H9 (cell line): ENCODE measurements at regions not wholly inside any gene's neighbourhood (a gene's known extent, or its start where the extent isn't known, plus 50 kb on each side); places are given as distances from the start of the nearest gene placed in this dataset.

Experiments
- DNase-seq: peaks from one replicate; pipeline ENCODE4 v3.0.0-alpha.2; 2017
- H2AFZ ChIP-seq: one replicate; pipeline ENCODE4 v1.6.1; 2013; ENCODE audit warnings: mild to moderate bottlenecking, low read length, control low read depth, moderate library complexity
- H2AK5ac ChIP-seq: 2 replicates; pipeline ENCODE4 v1.6.1; 2013; ENCODE audit warnings: low read length, control low read depth, mixed read lengths; ENCODE audit not compliant: insufficient read length
- H2BK120ac ChIP-seq: one replicate; pipeline ENCODE4 v1.6.1; 2013; ENCODE audit warnings: low read depth, mild to moderate bottlenecking, low read length, control low read depth, inconsistent platforms; ENCODE audit not compliant: poor library complexity, severe bottlenecking
- H2BK12ac ChIP-seq: 2 replicates; pipeline ENCODE4 v1.6.1; 2013; ENCODE audit warnings: low read length, control low read depth, mixed read lengths, low read depth; ENCODE audit not compliant: insufficient read length
- H2BK15ac ChIP-seq: 2 replicates; pipeline ENCODE4 v1.6.1; 2013; ENCODE audit warnings: low read depth, low read length, control low read depth
- H2BK20ac ChIP-seq: one replicate; pipeline ENCODE4 v1.6.1; 2013; ENCODE audit warnings: low read depth, mild to moderate bottlenecking, low read length, control low read depth, inconsistent platforms; ENCODE audit not compliant: poor library complexity, severe bottlenecking
- H2BK5ac ChIP-seq: 2 replicates; pipeline ENCODE4 v1.6.1; 2013; ENCODE audit warnings: low read length, control low read depth, mixed read lengths; ENCODE audit not compliant: insufficient read length
- H3K14ac ChIP-seq: 2 replicates; pipeline ENCODE4 v1.6.1; 2013; ENCODE audit warnings: low read length, control low read depth; ENCODE audit not compliant: insufficient read depth
- H3K18ac ChIP-seq: 2 replicates; pipeline ENCODE4 v1.6.1; 2013; ENCODE audit warnings: low read depth, mild to moderate bottlenecking, mixed read lengths, low read length, control low read depth; ENCODE audit not compliant: insufficient read length
- H3K23ac ChIP-seq: 2 replicates; pipeline ENCODE4 v1.6.1; 2013; ENCODE audit warnings: low read length, control low read depth, mixed read lengths, low read depth; ENCODE audit not compliant: insufficient read length
- H3K23me2 ChIP-seq: 2 replicates; pipeline ENCODE4 v1.6.1; 2013; ENCODE audit warnings: low read depth, mild to moderate bottlenecking, mixed read lengths, low read length, control low read depth; ENCODE audit not compliant: insufficient read length, poor library complexity, severe bottlenecking
- H3K27ac ChIP-seq: 2 replicates; pipeline ENCODE4 v1.5.1; 2013; ENCODE audit warnings: low read length, control low read depth, mixed read lengths, low read depth; ENCODE audit not compliant: insufficient read length
- H3K27me3 ChIP-seq: 2 replicates; pipeline ENCODE4 v1.6.1; 2013; ENCODE audit warnings: low read length, control low read depth, inconsistent platforms; ENCODE audit not compliant: insufficient read depth
- H3K4ac ChIP-seq: 2 replicates; pipeline ENCODE4 v1.6.1; 2013; ENCODE audit warnings: low read depth, mild to moderate bottlenecking, control low read depth, inconsistent platforms, low read length, moderate library complexity
- H3K4me1 ChIP-seq: 2 replicates; pipeline ENCODE4 v1.6.1; 2013; ENCODE audit warnings: low read length, control low read depth, inconsistent platforms; ENCODE audit not compliant: insufficient read depth
- H3K4me2 ChIP-seq: 2 replicates; pipeline ENCODE4 v1.6.1; 2013; ENCODE audit warnings: low read length, control low read depth, mixed read lengths; ENCODE audit not compliant: insufficient read length, insufficient read depth
- H3K56ac ChIP-seq: 2 replicates; pipeline ENCODE4 v1.6.1; 2013; ENCODE audit warnings: low read depth, mild to moderate bottlenecking, mixed read lengths, low read length, control low read depth; ENCODE audit not compliant: insufficient read length
- H3K79me1 ChIP-seq: 2 replicates; pipeline ENCODE4 v1.6.1; 2013; ENCODE audit warnings: low read depth, mild to moderate bottlenecking, moderate library complexity, low read length, control low read depth, inconsistent platforms; ENCODE audit not compliant: insufficient read depth, poor library complexity, severe bottlenecking
- H3K79me2 ChIP-seq: 2 replicates; pipeline ENCODE4 v1.6.1; 2013; ENCODE audit warnings: low read length, control low read depth, inconsistent platforms; ENCODE audit not compliant: insufficient read depth
- H3K9ac ChIP-seq: 2 replicates; pipeline ENCODE4 v1.6.1; 2013; ENCODE audit warnings: low read length, control low read depth, mixed read lengths; ENCODE audit not compliant: insufficient read length; ENCODE audit errors: extremely low read depth
- H3K9me3 ChIP-seq: one replicate; pipeline ENCODE4 v1.6.1; 2013; ENCODE audit warnings: low read depth, low read length, inconsistent platforms; ENCODE audit not compliant: control insufficient read depth
- H3T11ph ChIP-seq: one replicate; pipeline ENCODE4 v1.6.1; 2013; ENCODE audit warnings: mild to moderate bottlenecking, low read length, control low read depth, inconsistent platforms
- H4K20me1 ChIP-seq: one replicate; pipeline ENCODE4 v1.6.1; 2013; ENCODE audit not compliant: control insufficient read depth, insufficient read length, insufficient read depth
- H4K5ac ChIP-seq: 2 replicates; pipeline ENCODE4 v1.6.1; 2013; ENCODE audit warnings: low read depth, mild to moderate bottlenecking, mixed read lengths, low read length, control low read depth; ENCODE audit not compliant: insufficient read length
- H4K8ac ChIP-seq: replicated peaks from 2 replicates; pipeline ENCODE4 v1.6.1; 2013; ENCODE audit warnings: low read length, control low read depth, mixed read lengths, low read depth; ENCODE audit not compliant: insufficient read length
- H4K91ac ChIP-seq: 2 replicates; pipeline ENCODE4 v1.6.1; 2013; ENCODE audit warnings: low read depth, mild to moderate bottlenecking, moderate library complexity, mixed read lengths, low read length, control low read depth; ENCODE audit not compliant: insufficient read length
- H3K27ac Mint-ChIP-seq, 3 experiments: 2 replicates in 2 of 3; 3 replicates in 1 of 3; pipeline ENCODE4 v1.8.0; 2020 to 2021; ENCODE audit warnings: mixed read lengths in 3 of 3, mild to moderate bottlenecking in 1 of 3, moderate library complexity in 1 of 3
- H3K27me3 Mint-ChIP-seq: 2 replicates; pipeline ENCODE4 v1.8.0; 2021; ENCODE audit warnings: low read depth, mild to moderate bottlenecking, moderate library complexity, mixed read lengths
- H3K36me3 Mint-ChIP-seq, 3 experiments: 2 replicates in 2 of 3; 3 replicates in 1 of 3; pipeline ENCODE4 v1.8.0; 2020 to 2021; ENCODE audit warnings: low read depth in 3 of 3, mixed read lengths in 3 of 3; ENCODE audit not compliant: insufficient read depth in 1 of 3
- H3K4me1 Mint-ChIP-seq, 2 experiments: 2 replicates each; pipeline ENCODE4 v1.8.0; 2020; ENCODE audit warnings: mixed read lengths in 2 of 2
- H3K4me3 Mint-ChIP-seq, 2 experiments: 2 replicates in 1 of 2; 3 replicates in 1 of 2; pipeline ENCODE4 v1.8.0; 2020 to 2021; ENCODE audit warnings: mild to moderate bottlenecking in 2 of 2, mixed read lengths in 2 of 2, moderate library complexity in 1 of 2
- H3K9me3 Mint-ChIP-seq, 2 experiments: 2 replicates in 1 of 2; 3 replicates in 1 of 2; pipeline ENCODE4 v1.8.0; 2020; ENCODE audit warnings: mild to moderate bottlenecking in 2 of 2, mixed read lengths in 2 of 2, moderate library complexity in 1 of 2
- CTCF ChIP-seq: fragments of 200-600 bp; sonication (generic); conservative IDR thresholded peaks from 3 replicates; pipeline ENCODE4 v1.8.0; 2021; ENCODE audit warnings: antibody characterized with exemption, mild to moderate bottlenecking
- WGBS: extraction: QIAGEN DNeasy Blood & Tissue Kit; methylation state at CpG from one replicate; pipeline ENCODE4 v1.1.7; 2013; ENCODE audit warnings: missing lambda C conversion rate, low lambda C conversion rate, mixed read lengths; ENCODE audit not compliant: insufficient read length; ENCODE audit errors: extremely low coverage; 5-methylcytosine and 5-hydroxymethylcytosine counted together

- no peak overlapping the region for H2AK5ac ChIP-seq
- no peak overlapping the region for H2BK5ac ChIP-seq
- no peak overlapping the region for H2AFZ ChIP-seq
- no peaks in the 10 kb centered on the region for H3K23me2 ChIP-seq
- no peak for DNase-seq
- no CpG with 5 or more reads among the region's 2 CpGs for WGBS
- no peak overlapping the region for H2BK12ac ChIP-seq
- Mint-ChIP-seq H3K4me1 (no peaks in the 10 kb centered on the region), H3K27me3 (no peaks in the 10 kb centered on the region), H3K36me3 (no peaks in the 10 kb centered on the region), H3K4me3 (no peak overlapping the region), H3K27ac (peak overlapping the region in 1 of 3 experiments; percentile 44; a peak in 1 of 7 replicates), H3K9me3 (no peaks in the 10 kb centered on the region)
- H4K20me1 ChIP-seq: no peaks in the 10 kb centered on the region
- H3K79me1 ChIP-seq: no peaks in the 10 kb centered on the region
- H3T11ph ChIP-seq: no peak overlapping the region
- no peak for TF ChIP-seq CTCF
- no peak overlapping the region for H3K9ac ChIP-seq
- no peak overlapping the region for H2BK20ac ChIP-seq
- H3K9me3 ChIP-seq: no peaks in the 10 kb centered on the region
- no peak overlapping the region for H2BK120ac ChIP-seq
- H4K5ac ChIP-seq: no peak overlapping the region
- H3K56ac ChIP-seq: no peak overlapping the region
- H4K8ac ChIP-seq: no peak overlapping the region
- H3K79me2 ChIP-seq: no peaks in the 10 kb centered on the region
- no peak overlapping the region for H3K14ac ChIP-seq
- H3K4ac ChIP-seq: no peak overlapping the region
- H3K23ac ChIP-seq: no peak overlapping the region
- no peaks in the 10 kb centered on the region for H3K27me3 ChIP-seq
- no peaks in the 10 kb centered on the region for H3K4me1 ChIP-seq
- H3K27ac ChIP-seq: no peak overlapping the region
- no peak overlapping the region for H3K4me2 ChIP-seq
- H2BK15ac ChIP-seq: no peak overlapping the region
- no peak overlapping the region for H3K18ac ChIP-seq
- H4K91ac ChIP-seq: no peak overlapping the region
These were observed 297.5 kb upstream of the RASGEF1B start for GRCh38 chr4:81769244-81769643.
